ENCODE measurements at regions not wholly inside any gene's neighbourhood (a gene's known extent, or its start where the extent isn't known, plus 50 kb on each side); places are given as distances from the start of the nearest gene placed in this dataset.

GRCh38 chr6:91433660-91434534 lies 847.0 kb upstream of the MAP3K7 start:
- no peak for DNase-seq

- no peak for DNase-seq
Measured at GRCh38 chr6:91428953-91429560, 842.2 kb upstream of the MAP3K7 start.

- DNase-seq = no peak
Measured at GRCh38 chr6:91428296-91428695, 841.4 kb upstream of the MAP3K7 start.

GRCh38 chr6:91420243-91420642 lies 833.4 kb upstream of the MAP3K7 start:
- DNase-seq = no peak

GRCh38 chr6:91415031-91415605 lies 828.2 kb upstream of the MAP3K7 start:
- no peak for DNase-seq

GRCh38 chr6:91412532-91412931 lies 825.7 kb upstream of the MAP3K7 start:
- no peak for DNase-seq

GRCh38 chr6:91407706-91408105 lies 820.8 kb upstream of the MAP3K7 start:
- DNase-seq = no peak

- DNase-seq = no peak
Measured at GRCh38 chr6:91392951-91393350, 806.1 kb upstream of the MAP3K7 start.

GRCh38 chr6:91387290-91388059 lies 800.6 kb upstream of the MAP3K7 start:
- DNase-seq = no peak

- no peak for DNase-seq
Measured at GRCh38 chr6:91386204-91386603, 799.3 kb upstream of the MAP3K7 start.

- DNase-seq = no peak
Measured at GRCh38 chr6:91383207-91383606, 796.3 kb upstream of the MAP3K7 start.

- DNase-seq = peak; percentile 96
Measured at GRCh38 chr6:91376686-91377085, 789.8 kb upstream of the MAP3K7 start.

GRCh38 chr6:91366781-91367180 lies 779.9 kb upstream of the MAP3K7 start:
- no peak for DNase-seq

- DNase-seq = no peak
Measured at GRCh38 chr6:91358986-91359385, 772.1 kb upstream of the MAP3K7 start.

- no peak for DNase-seq
Measured at GRCh38 chr6:91352878-91353277, 766.0 kb upstream of the MAP3K7 start.

GRCh38 chr6:91352321-91352720 lies 765.4 kb upstream of the MAP3K7 start:
- no peak for DNase-seq

GRCh38 chr6:91350146-91350908 lies 763.5 kb upstream of the MAP3K7 start:
- DNase-seq = no peak

- DNase-seq = no peak
Measured at GRCh38 chr6:91341473-91341872, 754.6 kb upstream of the MAP3K7 start.

- no peak for DNase-seq
Measured at GRCh38 chr6:91340896-91341395, 754.1 kb upstream of the MAP3K7 start.

- no peak for DNase-seq
Measured at GRCh38 chr6:91337967-91338366, 751.1 kb upstream of the MAP3K7 start.

GRCh38 chr6:91330896-91331295 lies 744.0 kb upstream of the MAP3K7 start:
- DNase-seq = no peak

- DNase-seq = peak; percentile 96
Measured at GRCh38 chr6:91328241-91328640, 741.4 kb upstream of the MAP3K7 start.

All from COR-L47 (cell line).